ENCODE measurements at regions not wholly inside any gene's neighbourhood (a gene's known extent, or its start where the extent isn't known, plus 50 kb on each side); places are given as distances from the start of the nearest gene placed in this dataset.

GRCh38 chr10:9766762-9767161 is 1250.9 kb upstream of the CELF2 start:
- H2AFZ ChIP-seq (replicated peaks; ENCODE audit: low read length, poor library complexity): no peak overlapping the region
- H3K27me3 ChIP-seq (ENCODE audit: control insufficient read depth, insufficient read depth, low read length): no peaks in the 10 kb centered on the region
- H2BK120ac ChIP-seq (ENCODE audit: low read depth, low read length): no peak overlapping the region
- ChIA-PET POLR2A (ENCODE audit: unreplicated experiment) (no interaction called here), CTCF (no interaction called here)
- H3K9ac ChIP-seq (ENCODE audit: low read depth, low read length): no peak overlapping the region
- in situ Hi-C loops (cut with MboI; ENCODE audit: low sequenced_read_pairs): no loop called here
- ATAC-seq (ENCODE audit: low read depth) (no peak), DNase-seq (no peak)
- no peaks in the 10 kb centered on the region for H3K36me3 ChIP-seq (ENCODE audit: control insufficient read depth, insufficient read depth, low read length)
- no peak overlapping the region for H3K4ac ChIP-seq (ENCODE audit: low read depth, low read length)
- H3K9me3 ChIP-seq (ENCODE audit: control insufficient read depth, insufficient read depth, low read length): no peaks in the 10 kb centered on the region
- no peaks in the 10 kb centered on the region for H3K9me1 ChIP-seq (ENCODE audit: insufficient read depth, low read length)
- no peak overlapping the region for H4K91ac ChIP-seq (ENCODE audit: insufficient read depth, low read depth, low read length)
- no peak overlapping the region for H3K14ac ChIP-seq (replicated peaks; ENCODE audit: low read depth, low read length)
- dilution Hi-C loops (cut with HindIII; ENCODE audit: low sequenced_read_pairs, unreplicated experiment): no loop called here
- no peak overlapping the region for H3K27ac ChIP-seq (ENCODE audit: insufficient read depth, low read length)
- H2AK9ac ChIP-seq (replicated peaks; ENCODE audit: low read depth, low read length, poor library complexity): no peak overlapping the region
- no peak overlapping the region for H4K8ac ChIP-seq (ENCODE audit: low read depth in 2 of 2, low read length in 2 of 2)
- no peak overlapping the region for H3K4me3 ChIP-seq (ENCODE audit: insufficient read depth, low read depth, low read length)
- H3K18ac ChIP-seq (ENCODE audit: low read depth, low read length): no peak overlapping the region
- no peak overlapping the region for H2BK5ac ChIP-seq (ENCODE audit: low read depth, low read length, poor library complexity, severe bottlenecking)
- intact Hi-C loops (cut with micrococcal nuclease): no loop called here
- H3K4me2 ChIP-seq (ENCODE audit: low read depth, low read length): no peak overlapping the region
- BruUV-seq (replicated peaks): no TSS peak
- no peak overlapping the region for H2BK15ac ChIP-seq (ENCODE audit: low read depth, low read length)
- H4K20me1 ChIP-seq (ENCODE audit: insufficient read depth, low read length): no peaks in the 10 kb centered on the region
- H3K23ac ChIP-seq (ENCODE audit: low read depth, low read length): no peak overlapping the region
- H3K79me1 ChIP-seq (ENCODE audit: low read depth in 1 of 2, low read length in 2 of 2): no peaks in the 10 kb centered on the region
- H4K5ac ChIP-seq (ENCODE audit: low read depth, low read length): no peak overlapping the region
- no peak overlapping the region for H3K56ac ChIP-seq (ENCODE audit: extremely low read depth, insufficient read depth, low read length)
- no peak overlapping the region for H2BK20ac ChIP-seq (ENCODE audit: low read depth, low read length)
- no peak for TF ChIP-seq MXI1 (IDR thresholded peaks at IDR 0.05; ENCODE audit: borderline replicate concordance, low read depth, low read length)
- TF ChIP-seq BHLHE40 (IDR thresholded peaks at IDR 0.05; ENCODE audit: low read depth, low read length): no peak
- TF ChIP-seq RAD21 (IDR thresholded peaks at IDR 0.05; ENCODE audit: low read length): no peak
- TF ChIP-seq CHD1 (IDR thresholded peaks at IDR 0.05; ENCODE audit: low read depth, low read length): no peak
- no peak for TF ChIP-seq RFX5 (IDR thresholded peaks at IDR 0.05; ENCODE audit: low read depth, low read length)
- no peak for TF ChIP-seq FOS (IDR thresholded peaks at IDR 0.05; ENCODE audit: low read depth, low read length)
- TF ChIP-seq ELK1 (IDR thresholded peaks at IDR 0.05; ENCODE audit: borderline replicate concordance, low read depth, low read length): no peak
- TF ChIP-seq MAFK (IDR thresholded peaks at IDR 0.05; ENCODE audit: low read depth, low read length): no peak
- no peak for TF ChIP-seq USF2 (IDR thresholded peaks at IDR 0.05; ENCODE audit: low read depth, low read length)
- TF ChIP-seq RCOR1 (IDR thresholded peaks at IDR 0.05; ENCODE audit: insufficient replicate concordance, low read length): no peak
- TF ChIP-seq CTCF (conservative IDR thresholded peaks at IDR 0.05; ENCODE audit: low read depth, low read length): no peak
- no peak for TF ChIP-seq CEBPB (IDR thresholded peaks at IDR 0.05; ENCODE audit: low read depth, low read length)
- no peak for TF ChIP-seq POLR2A (IDR thresholded peaks at IDR 0.05; ENCODE audit: low read depth, low read length)
- TF ChIP-seq SMC3 (IDR thresholded peaks at IDR 0.05; ENCODE audit: low read depth, low read length): no peak
- no peak for TF ChIP-seq MAZ (IDR thresholded peaks at IDR 0.05; ENCODE audit: borderline replicate concordance, low read depth, low read length)
- H2AK5ac ChIP-seq (ENCODE audit: low read depth, low read length): no peak overlapping the region
- peaks cover 2% of the 10 kb centered on the region for H3K4me1 ChIP-seq (ENCODE audit: control insufficient read depth, insufficient read depth, low read length)

Data from IMR-90 (cell line).